HL-60 (cell line): ENCODE measurements at regions not wholly inside any gene's neighbourhood (a gene's known extent, or its start where the extent isn't known, plus 50 kb on each side); places are given as distances from the start of the nearest gene placed in this dataset.

ENCODE experiments used
- CTCF ChIP-seq: IDR thresholded peaks from one replicate; pipeline ENCODE4 v1.5.1; 2011; ENCODE audit warnings: low read length, control low read depth, inconsistent platforms; ENCODE audit not compliant: insufficient read depth
- GABPA ChIP-seq: IDR thresholded peaks from 2 replicates; pipeline ENCODE4 v1.6.1; 2012; ENCODE audit warnings: low read depth
- POLR2AphosphoS5 ChIP-seq: IDR thresholded peaks from 2 replicates; pipeline ENCODE4 v1.6.1; 2012; ENCODE audit warnings: low read depth
- REST ChIP-seq: IDR thresholded peaks from 2 replicates; pipeline ENCODE4 v1.6.1; 2012; ENCODE audit warnings: low read depth; ENCODE audit not compliant: insufficient replicate concordance
- SPI1 ChIP-seq: IDR thresholded peaks from 2 replicates; pipeline ENCODE4 v1.6.1; 2012; ENCODE audit warnings: low read depth, mild to moderate bottlenecking, borderline replicate concordance

DNA sequence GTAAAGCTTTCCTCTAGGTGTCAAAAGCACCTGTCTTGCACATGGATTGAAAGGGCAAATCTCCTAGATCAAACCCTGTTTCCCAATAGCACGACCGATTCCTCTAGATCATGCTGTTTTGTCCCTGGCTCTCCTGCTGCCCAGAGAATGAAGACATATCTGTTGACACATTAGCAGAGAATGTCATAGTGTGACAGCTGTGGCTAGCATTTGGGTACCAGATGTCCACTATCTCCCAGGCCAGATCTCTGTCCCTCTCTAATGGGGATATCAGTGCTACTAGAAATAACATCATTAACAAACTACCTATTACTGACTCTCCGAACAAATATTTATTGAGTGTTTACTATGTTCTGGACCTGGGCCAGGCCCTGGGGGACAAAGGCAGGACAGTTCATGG lies 72.4 kb upstream of the ISX start:
- TF ChIP-seq POLR2AphosphoS5 (no peak), CTCF (no peak), GABPA (no peak), REST (no peak), SPI1 (no peak)
